GM12878 (cell line): ENCODE measurements at regions not wholly inside any gene's neighbourhood (a gene's known extent, or its start where the extent isn't known, plus 50 kb on each side); places are given as distances from the start of the nearest gene placed in this dataset.

Experiments used
- ATAC-seq: fragments of 200-7000 bp; cut with Tn5 transposase; 3 replicates; pipeline ENCODE4 v1.9.1; 2020; ENCODE audit warnings: mild to moderate bottlenecking, moderate library complexity
- BruUV-seq: library from RNA; stranded (reverse); fragments of 400-500 nt; replicated peaks from 2 replicates; lab custom pipeline; 2021; lab: Mats Ljungman, UMichigan
- CTCF ChIA-PET: fragments of 300-600 bp; sonication (Branson Sonifier 250); formaldehyde crosslinking; extraction: SDS; loops from one replicate; lab custom pipeline; 2021; ENCODE audit warnings: inconsistent platforms; lab: Yijun Ruan, JAX
- POLR2A ChIA-PET: fragments of 350-600 bp; formaldehyde crosslinking; extraction: SDS; loops from one replicate; lab custom pipeline; 2021; ENCODE audit warnings: inconsistent platforms; lab: Charles Lee
- RAD21 ChIA-PET: fragments of 300-600 bp; sonication (Branson Sonifier 250); formaldehyde crosslinking; loops from one replicate; lab custom pipeline; 2023; ENCODE audit warnings: antibody characterized with exemption; ENCODE audit not compliant: unreplicated experiment; lab: Charles Lee
- SMC1A ChIA-PET: fragments of 300-600 bp; sonication (Branson Sonifier 250); formaldehyde crosslinking; loops from one replicate; lab custom pipeline; 2023; ENCODE audit not compliant: unreplicated experiment, uncharacterized antibody; lab: Charles Lee
- DNase-seq: peaks from one replicate; pipeline ENCODE4 v3.0.0-alpha.2; 2011; ENCODE audit warnings: low read depth, low spot score
- FAIRE-seq: peaks from 3 replicates; lab custom pipeline; 2011; peaks lifted over from hg19 to GRCh38; lab: Jason Lieb, UNC
- H2AFZ ChIP-seq: 2 replicates; pipeline ENCODE4 v1.6.0; 2011; ENCODE audit warnings: low read depth, low read length, control low read depth; ENCODE audit not compliant: control insufficient read depth
- H3K27ac ChIP-seq: 2 replicates; pipeline ENCODE4 v1.5.1; 2011; ENCODE audit warnings: control low read depth; ENCODE audit not compliant: control insufficient read depth, insufficient read depth
- H3K27me3 ChIP-seq, 2 experiments: replicated peaks in 1 of 2; 2 replicates each; pipeline versions ENCODE4 v1.6.0 to v1.6.1; 2011; ENCODE audit warnings: low read length in 1 of 2; ENCODE audit not compliant: control insufficient read depth in 2 of 2, insufficient read depth in 2 of 2
- H3K36me3 ChIP-seq, 2 experiments: 2 replicates each; pipeline ENCODE4 v1.5.1; 2011; ENCODE audit warnings: low read length in 1 of 2; ENCODE audit not compliant: control insufficient read depth in 2 of 2, insufficient read depth in 2 of 2
- H3K4me1 ChIP-seq: 2 replicates; pipeline ENCODE4 v1.6.1; 2011; ENCODE audit warnings: mild to moderate bottlenecking, low read length, moderate library complexity, mixed read lengths; ENCODE audit not compliant: control insufficient read depth, insufficient read depth
- H3K4me2 ChIP-seq: 2 replicates; pipeline ENCODE4 v1.6.0; 2011; ENCODE audit warnings: control low read depth; ENCODE audit not compliant: control insufficient read depth, insufficient read depth
- H3K4me3 ChIP-seq: fragments of 200-600 bp; sonication (generic); 2 replicates; pipeline ENCODE4 v1.5.1; 2016
- H3K79me2 ChIP-seq: 2 replicates; pipeline ENCODE4 v1.6.0; 2011; ENCODE audit warnings: low read length; ENCODE audit not compliant: control insufficient read depth, insufficient read depth
- H3K9ac ChIP-seq: 2 replicates; pipeline ENCODE4 v1.8.0; 2011; ENCODE audit warnings: low read length, control low read depth, mixed read lengths; ENCODE audit not compliant: control insufficient read depth, insufficient read depth
- H3K9me3 ChIP-seq: replicated peaks from 3 replicates; pipeline ENCODE4 v1.5.1; 2011; ENCODE audit warnings: mild to moderate bottlenecking, low read length; ENCODE audit not compliant: control insufficient read depth, insufficient read depth
- H4K20me1 ChIP-seq: 2 replicates; pipeline ENCODE4 v1.6.0; 2011; ENCODE audit not compliant: control insufficient read depth, insufficient read depth
- BMI1 ChIP-seq: fragments of 450-650 bp; IDR thresholded peaks from 2 replicates; pipeline ENCODE4 v1.6.1; 2016; ENCODE audit warnings: mild to moderate bottlenecking, moderate library complexity, borderline replicate concordance
- CEBPB ChIP-seq, 2 experiments: fragments of 150-350 bp in 1 of 2; IDR thresholded peaks; 2 replicates each; pipeline ENCODE4 v1.6.1; 2012 to 2014; ENCODE audit warnings: low read depth in 2 of 2, low read length in 2 of 2, borderline replicate concordance in 1 of 2, inconsistent platforms in 1 of 2
- CHD1 ChIP-seq: IDR thresholded peaks from 2 replicates; pipeline ENCODE4 v1.6.1; 2012; ENCODE audit warnings: low read depth, low read length, improper control_type of control experiment
- EGR1 ChIP-seq, 2 experiments: IDR thresholded peaks; 1 replicate in 1 of 2; 2 replicates in 1 of 2; pipeline ENCODE4 v1.6.1; 2011 to 2012; ENCODE audit warnings: low read depth in 2 of 2, low read length in 2 of 2, borderline replicate concordance in 1 of 2, mild to moderate bottlenecking in 1 of 2, moderate library complexity in 1 of 2
- FOXM1 ChIP-seq: IDR thresholded peaks from 2 replicates; pipeline ENCODE4 v1.6.1; 2012; ENCODE audit warnings: low read depth, mild to moderate bottlenecking, inconsistent platforms, low read length, moderate library complexity
- IRF4 ChIP-seq: IDR thresholded peaks from 2 replicates; pipeline ENCODE4 v1.6.1; 2011; ENCODE audit warnings: low read depth, low read length
- NBN ChIP-seq: fragments of 450-650 bp; IDR thresholded peaks from 2 replicates; pipeline ENCODE4 v1.6.1; 2016
- PML ChIP-seq: IDR thresholded peaks from 2 replicates; pipeline ENCODE4 v1.6.1; 2012; ENCODE audit warnings: low read length, inconsistent platforms
- RAD51 ChIP-seq: fragments of 450-650 bp; IDR thresholded peaks from 2 replicates; pipeline ENCODE4 v1.6.1; 2016; ENCODE audit warnings: moderate library complexity, mild to moderate bottlenecking, inconsistent platforms
- RELA ChIP-seq: fragments of 450-650 bp; IDR thresholded peaks from 2 replicates; pipeline ENCODE4 v1.8.0; 2014; ENCODE audit warnings: borderline replicate concordance; ENCODE audit not compliant: partially characterized antibody
- TARDBP ChIP-seq: IDR thresholded peaks from 2 replicates; pipeline ENCODE4 v1.6.1; 2016; ENCODE audit warnings: borderline replicate concordance
- TCF7 ChIP-seq: IDR thresholded peaks from 2 replicates; pipeline ENCODE4 v1.6.1; 2014; ENCODE audit warnings: antibody characterized with exemption, borderline replicate concordance
- WGBS: methylation state at CpG from one replicate; pipeline ENCODE4 v1.1.6; 2016; ENCODE audit warnings: low lambda C conversion rate; ENCODE audit not compliant: insufficient replicate concordance, insufficient coverage; ENCODE audit errors: missing lambda C conversion rate; 5-methylcytosine and 5-hydroxymethylcytosine counted together
- in situ Hi-C: fragments of 300-500 bp; cut with MboI; formaldehyde crosslinking; loops from 9 replicates; pipeline ENCODE4 v1.14.3; 2018; ENCODE audit warnings: mixed read lengths
- intact Hi-C: fragments of 100-400 bp; cut with micrococcal nuclease; formaldehyde crosslinking; loops from one replicate; pipeline ENCODE4 v1.14.2; 2022; ENCODE audit not compliant: unreplicated experiment
- TF ChIP-seq, protein P1 (sequence below): fragments of 450-650 bp; IDR thresholded peaks from 2 replicates; pipeline ENCODE4 v1.6.1; 2017; ENCODE audit warnings: mild to moderate bottlenecking, moderate library complexity
- TF ChIP-seq, protein P2 (sequence below): IDR thresholded peaks from 2 replicates; pipeline ENCODE4 v1.6.1; 2011; ENCODE audit warnings: low read depth, mild to moderate bottlenecking, low read length, moderate library complexity, borderline replicate concordance; ENCODE audit errors: extremely low read depth
- TF ChIP-seq, protein P3 (sequence below): IDR thresholded peaks from 2 replicates; pipeline ENCODE4 v1.6.1; 2012; ENCODE audit warnings: mild to moderate bottlenecking, low read depth, low read length

DNA sequence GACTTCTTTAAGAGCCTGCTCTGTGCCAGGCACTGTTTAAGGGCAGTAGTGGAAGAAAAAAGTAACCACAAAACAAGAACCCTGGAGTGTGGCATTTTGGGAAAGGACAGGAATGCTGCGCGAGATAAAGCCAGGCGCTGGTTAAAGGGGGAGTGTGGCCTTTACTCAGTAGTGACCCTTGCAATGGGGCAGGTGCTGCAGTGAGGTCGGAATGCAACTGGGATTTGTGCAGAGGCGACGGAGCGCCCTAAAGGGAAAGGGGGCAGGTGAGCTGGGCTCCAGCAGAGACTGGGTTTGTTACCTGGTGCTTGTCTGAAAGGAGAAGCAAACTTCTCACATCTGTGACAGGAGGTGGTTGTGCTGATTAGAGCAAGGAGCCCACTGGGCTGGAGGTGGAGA lies 263.6 kb downstream of the ACTR3B start:
- Histone ChIP-seq H3K79me2 (no peaks in the 10 kb centered on the region), H3K36me3 (no peaks in the 10 kb centered on the region), H3K9me3 (no peaks in the 10 kb centered on the region), H3K4me2 (no peak overlapping the region), H3K4me1 (no peaks in the 10 kb centered on the region), H2AFZ (no peak overlapping the region), H3K4me3 (no peak overlapping the region), H4K20me1 (no peaks in the 10 kb centered on the region), H3K9ac (no peak overlapping the region), H3K27ac (no peak overlapping the region), H3K27me3 (no peaks in the 10 kb centered on the region)
- CTCF ChIA-PET: no interaction called here
- POLR2A ChIA-PET: no interaction called here
- RAD21 ChIA-PET: no interaction called here
- intact Hi-C loops: no loop called here
- FAIRE-seq: no peak
- ATAC-seq: no peak
- TF ChIP-seq CEBPB (IDR thresholded peaks at IDR 0.05; ENCODE audit: borderline replicate concordance in 1 of 2, low read depth in 2 of 2, low read length in 2 of 2) (no peak), RAD51 (no peak), NBN (no peak), PML (no peak), EGR1 (IDR thresholded peaks at IDR 0.05; ENCODE audit: borderline replicate concordance in 1 of 2, low read depth in 2 of 2, low read length in 2 of 2) (no peak), CHD1 (no peak), TCF7 (no peak), IRF4 (no peak), TARDBP (no peak), BMI1 (no peak), FOXM1 (no peak), RELA (no peak)
- TF ChIP-seq, protein P1, sequence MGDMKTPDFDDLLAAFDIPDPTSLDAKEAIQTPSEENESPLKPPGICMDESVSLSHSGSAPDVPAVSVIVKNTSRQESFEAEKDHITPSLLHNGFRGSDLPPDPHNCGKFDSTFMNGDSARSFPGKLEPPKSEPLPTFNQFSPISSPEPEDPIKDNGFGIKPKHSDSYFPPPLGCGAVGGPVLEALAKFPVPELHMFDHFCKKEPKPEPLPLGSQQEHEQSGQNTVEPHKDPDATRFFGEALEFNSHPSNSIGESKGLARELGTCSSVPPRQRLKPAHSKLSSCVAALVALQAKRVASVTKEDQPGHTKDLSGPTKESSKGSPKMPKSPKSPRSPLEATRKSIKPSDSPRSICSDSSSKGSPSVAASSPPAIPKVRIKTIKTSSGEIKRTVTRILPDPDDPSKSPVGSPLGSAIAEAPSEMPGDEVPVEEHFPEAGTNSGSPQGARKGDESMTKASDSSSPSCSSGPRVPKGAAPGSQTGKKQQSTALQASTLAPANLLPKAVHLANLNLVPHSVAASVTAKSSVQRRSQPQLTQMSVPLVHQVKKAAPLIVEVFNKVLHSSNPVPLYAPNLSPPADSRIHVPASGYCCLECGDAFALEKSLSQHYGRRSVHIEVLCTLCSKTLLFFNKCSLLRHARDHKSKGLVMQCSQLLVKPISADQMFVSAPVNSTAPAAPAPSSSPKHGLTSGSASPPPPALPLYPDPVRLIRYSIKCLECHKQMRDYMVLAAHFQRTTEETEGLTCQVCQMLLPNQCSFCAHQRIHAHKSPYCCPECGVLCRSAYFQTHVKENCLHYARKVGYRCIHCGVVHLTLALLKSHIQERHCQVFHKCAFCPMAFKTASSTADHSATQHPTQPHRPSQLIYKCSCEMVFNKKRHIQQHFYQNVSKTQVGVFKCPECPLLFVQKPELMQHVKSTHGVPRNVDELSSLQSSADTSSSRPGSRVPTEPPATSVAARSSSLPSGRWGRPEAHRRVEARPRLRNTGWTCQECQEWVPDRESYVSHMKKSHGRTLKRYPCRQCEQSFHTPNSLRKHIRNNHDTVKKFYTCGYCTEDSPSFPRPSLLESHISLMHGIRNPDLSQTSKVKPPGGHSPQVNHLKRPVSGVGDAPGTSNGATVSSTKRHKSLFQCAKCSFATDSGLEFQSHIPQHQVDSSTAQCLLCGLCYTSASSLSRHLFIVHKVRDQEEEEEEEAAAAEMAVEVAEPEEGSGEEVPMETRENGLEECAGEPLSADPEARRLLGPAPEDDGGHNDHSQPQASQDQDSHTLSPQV: no peak
- TF ChIP-seq, protein P2, sequence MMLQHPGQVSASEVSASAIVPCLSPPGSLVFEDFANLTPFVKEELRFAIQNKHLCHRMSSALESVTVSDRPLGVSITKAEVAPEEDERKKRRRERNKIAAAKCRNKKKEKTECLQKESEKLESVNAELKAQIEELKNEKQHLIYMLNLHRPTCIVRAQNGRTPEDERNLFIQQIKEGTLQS: no peak
- TF ChIP-seq, protein P3, sequence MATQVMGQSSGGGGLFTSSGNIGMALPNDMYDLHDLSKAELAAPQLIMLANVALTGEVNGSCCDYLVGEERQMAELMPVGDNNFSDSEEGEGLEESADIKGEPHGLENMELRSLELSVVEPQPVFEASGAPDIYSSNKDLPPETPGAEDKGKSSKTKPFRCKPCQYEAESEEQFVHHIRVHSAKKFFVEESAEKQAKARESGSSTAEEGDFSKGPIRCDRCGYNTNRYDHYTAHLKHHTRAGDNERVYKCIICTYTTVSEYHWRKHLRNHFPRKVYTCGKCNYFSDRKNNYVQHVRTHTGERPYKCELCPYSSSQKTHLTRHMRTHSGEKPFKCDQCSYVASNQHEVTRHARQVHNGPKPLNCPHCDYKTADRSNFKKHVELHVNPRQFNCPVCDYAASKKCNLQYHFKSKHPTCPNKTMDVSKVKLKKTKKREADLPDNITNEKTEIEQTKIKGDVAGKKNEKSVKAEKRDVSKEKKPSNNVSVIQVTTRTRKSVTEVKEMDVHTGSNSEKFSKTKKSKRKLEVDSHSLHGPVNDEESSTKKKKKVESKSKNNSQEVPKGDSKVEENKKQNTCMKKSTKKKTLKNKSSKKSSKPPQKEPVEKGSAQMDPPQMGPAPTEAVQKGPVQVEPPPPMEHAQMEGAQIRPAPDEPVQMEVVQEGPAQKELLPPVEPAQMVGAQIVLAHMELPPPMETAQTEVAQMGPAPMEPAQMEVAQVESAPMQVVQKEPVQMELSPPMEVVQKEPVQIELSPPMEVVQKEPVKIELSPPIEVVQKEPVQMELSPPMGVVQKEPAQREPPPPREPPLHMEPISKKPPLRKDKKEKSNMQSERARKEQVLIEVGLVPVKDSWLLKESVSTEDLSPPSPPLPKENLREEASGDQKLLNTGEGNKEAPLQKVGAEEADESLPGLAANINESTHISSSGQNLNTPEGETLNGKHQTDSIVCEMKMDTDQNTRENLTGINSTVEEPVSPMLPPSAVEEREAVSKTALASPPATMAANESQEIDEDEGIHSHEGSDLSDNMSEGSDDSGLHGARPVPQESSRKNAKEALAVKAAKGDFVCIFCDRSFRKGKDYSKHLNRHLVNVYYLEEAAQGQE: no peak
- in situ Hi-C loops: no loop called here
- no peak for DNase-seq
- BruUV-seq: no TSS peak
- SMC1A ChIA-PET: no interaction called here
- 46% methylated on average over 7 of the region's 7 CpGs for WGBS
